DMS153 (cell line): ENCODE measurements at regions not wholly inside any gene's neighbourhood (a gene's known extent, or its start where the extent isn't known, plus 50 kb on each side); places are given as distances from the start of the nearest gene placed in this dataset.
A peak's percentile ranks its signal among the peaks of the same experiment; 100 is the strongest.

Source experiments
- DNase-seq: peaks from one replicate; lab custom pipeline; 2025; lab: John Stamatoyannopoulos, UW

DNA sequence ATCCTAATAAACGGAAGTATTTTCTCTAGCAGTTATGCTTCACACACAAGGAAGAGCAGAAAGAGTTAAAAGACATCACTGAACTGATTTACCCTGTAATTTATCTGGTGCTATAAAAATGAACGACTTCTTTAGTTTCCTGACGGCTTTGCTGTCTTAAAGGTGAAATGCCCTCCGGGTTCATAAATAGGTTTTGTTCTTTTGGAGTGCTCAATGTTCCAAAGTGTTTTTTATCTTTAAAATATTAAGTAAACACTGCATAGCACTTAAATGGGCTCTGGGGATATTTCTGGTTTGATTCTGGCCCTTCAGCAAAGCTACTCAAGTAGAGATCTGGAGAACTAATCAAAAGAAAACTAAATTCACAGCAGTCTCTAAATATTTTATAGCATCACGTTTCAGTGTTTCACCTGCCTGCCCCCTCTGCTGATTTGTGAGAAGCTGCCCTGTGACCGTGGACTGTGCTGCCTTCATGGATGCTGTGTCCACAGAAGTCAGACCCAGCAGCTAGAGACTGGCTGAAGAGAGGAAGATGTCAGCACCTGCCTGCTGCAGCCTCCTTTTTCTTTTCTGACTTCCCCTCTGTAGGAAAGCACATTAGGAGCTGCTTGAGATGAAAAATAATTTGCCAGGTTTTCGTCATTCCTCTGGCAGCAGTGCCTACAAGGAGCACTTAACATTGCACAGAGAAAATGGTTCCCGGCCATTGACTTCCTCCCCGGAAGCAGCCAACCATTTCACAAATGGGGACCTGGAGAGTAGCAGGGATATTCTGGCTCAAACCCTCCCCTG lies 205.1 kb upstream of the FSCB start:
- DNase-seq = peak; percentile 59

GRCh38 chr14:44701563-44702263 lies 194.6 kb upstream of the FSCB start:
- DNase-seq = no peak

GRCh38 chr14:44700694-44701093 lies 193.6 kb upstream of the FSCB start:
- no peak for DNase-seq

DNA sequence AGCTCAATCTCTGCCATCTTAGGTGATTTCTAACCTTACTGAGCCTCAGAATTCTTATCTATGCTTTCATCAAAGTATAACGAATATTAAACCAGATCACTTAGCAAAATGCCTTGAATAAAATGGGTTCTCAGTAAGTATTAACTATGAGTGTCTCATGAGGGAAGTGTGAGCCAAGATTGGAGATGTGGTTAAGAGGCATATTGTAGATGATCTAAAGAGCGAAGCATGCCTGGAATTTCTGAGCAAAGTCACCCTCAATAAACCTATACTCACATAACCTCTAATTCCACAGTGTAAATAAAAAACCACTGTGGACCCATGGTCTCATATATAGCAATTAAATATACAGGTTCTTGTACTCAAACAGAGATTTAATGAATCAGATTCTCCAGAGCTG lies 193.1 kb upstream of the FSCB start:
- no peak for DNase-seq

DNA sequence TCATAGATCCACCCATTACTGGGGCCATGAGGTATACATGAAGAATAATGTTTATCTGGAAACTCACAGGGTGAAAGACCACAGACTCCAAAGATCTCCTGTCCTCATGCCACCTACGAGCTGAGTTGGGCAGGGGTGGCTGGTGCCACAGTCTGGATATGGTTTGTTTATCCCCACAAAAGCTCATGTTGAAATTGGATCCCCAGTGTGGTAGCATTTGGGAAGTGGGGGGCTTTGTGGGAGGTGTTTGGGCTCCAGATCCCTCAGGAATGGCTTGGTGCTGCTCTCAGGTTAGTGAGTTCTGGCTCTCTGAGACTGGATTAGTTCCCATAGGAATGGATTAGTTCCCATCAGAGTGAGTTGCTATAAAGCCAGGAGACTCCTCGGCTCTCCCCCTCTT lies 192.3 kb upstream of the FSCB start:
- DNase-seq = no peak

- DNase-seq = no peak
Observed at GRCh38 chr14:44669496-44669895, 162.4 kb upstream of the FSCB start.

GRCh38 chr14:44663136-44663535 lies 156.1 kb upstream of the FSCB start:
- no peak for DNase-seq

DNA sequence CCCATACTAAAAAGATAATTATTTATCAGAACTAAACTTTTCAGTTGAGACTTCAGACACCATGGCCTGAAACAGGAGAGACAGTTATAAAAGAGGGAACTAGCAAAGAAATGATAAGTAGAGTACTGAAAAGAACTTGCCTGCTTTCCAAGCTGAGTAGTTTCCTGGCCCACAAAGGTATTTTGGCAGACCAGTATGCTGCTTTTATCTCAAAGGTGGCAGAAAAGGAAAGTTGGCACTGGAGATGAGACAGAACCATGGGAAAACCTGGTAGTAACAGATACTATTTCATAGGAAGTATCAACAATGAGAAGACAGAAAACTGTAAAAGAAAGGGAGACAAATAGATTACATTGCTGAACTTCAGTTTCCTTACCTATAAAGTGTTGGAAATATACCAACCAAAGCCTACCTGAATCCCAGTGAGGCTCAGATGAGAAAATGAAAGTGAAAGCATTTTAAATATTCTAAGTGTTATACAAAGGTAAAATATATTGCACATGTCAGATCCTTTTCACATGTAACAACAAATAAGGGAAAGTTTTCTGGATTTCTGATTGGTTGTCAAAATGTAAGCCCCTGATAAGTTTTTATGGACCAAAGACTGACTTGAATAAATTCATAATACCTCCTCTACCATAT lies 155.3 kb upstream of the FSCB start:
- DNase-seq = no peak

GRCh38 chr14:44658389-44658696 lies 151.3 kb upstream of the FSCB start:
- no peak for DNase-seq

GRCh38 chr14:44657696-44658388 lies 150.8 kb upstream of the FSCB start:
- peak; percentile 83 for DNase-seq

DNA sequence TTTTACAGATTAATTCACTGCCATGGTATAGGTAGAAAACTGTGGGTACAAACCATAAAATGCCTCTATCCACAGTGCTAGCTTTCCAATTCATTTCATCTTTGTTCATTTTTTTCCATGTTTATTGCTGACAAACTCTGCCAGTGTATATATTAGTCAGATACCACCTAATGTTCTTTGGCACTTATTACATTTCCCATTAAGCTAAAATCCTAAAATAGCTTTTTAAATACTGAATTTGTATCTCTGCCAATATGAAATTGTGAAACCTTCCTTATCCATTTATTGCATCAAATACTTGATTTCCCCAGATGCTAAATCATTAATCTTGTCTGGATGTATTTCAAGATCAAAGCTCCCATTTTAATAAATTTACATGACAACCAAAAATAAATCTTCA lies 150.1 kb upstream of the FSCB start:
- no peak for DNase-seq

GRCh38 chr14:44654591-44654990 lies 147.5 kb upstream of the FSCB start:
- DNase-seq = no peak

DNA sequence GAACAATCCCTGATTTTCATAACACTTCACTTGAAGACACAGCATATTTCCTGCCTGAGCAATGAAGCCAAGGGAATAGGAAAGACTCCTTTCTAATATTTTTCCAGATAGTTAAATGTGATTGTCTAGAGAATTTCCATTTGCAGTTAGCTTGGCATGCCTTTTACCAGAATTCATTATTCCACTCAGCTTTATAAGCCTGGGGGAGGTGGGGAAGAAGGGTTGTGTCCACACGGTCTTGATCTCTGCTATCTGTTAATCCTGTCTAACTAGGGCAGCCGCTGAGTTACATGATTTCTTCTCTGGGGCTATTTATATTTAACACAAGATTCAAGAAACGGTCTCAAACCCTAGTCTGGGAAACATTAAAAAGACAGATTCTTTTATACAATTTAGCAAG lies 146.6 kb upstream of the FSCB start:
- DNase-seq = no peak

DNA sequence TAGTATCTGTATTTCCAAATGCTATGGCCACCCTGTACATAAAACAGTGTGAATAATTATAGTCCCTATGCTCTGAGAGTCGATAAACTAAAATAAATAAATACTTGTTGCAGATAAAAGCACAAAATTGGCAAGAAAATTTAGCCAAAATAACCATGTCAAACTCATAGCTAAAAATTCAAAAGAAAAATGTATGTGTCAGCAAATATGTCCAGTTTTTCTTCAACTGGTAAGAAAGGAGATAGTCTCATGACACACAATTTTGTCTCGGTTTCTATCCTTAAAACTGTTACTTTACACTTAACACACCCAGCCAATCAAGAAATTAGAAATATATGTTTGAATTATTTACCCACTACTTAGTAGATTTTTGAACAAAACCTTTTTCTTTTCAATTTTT lies 145.6 kb upstream of the FSCB start:
- no peak for DNase-seq

DNA sequence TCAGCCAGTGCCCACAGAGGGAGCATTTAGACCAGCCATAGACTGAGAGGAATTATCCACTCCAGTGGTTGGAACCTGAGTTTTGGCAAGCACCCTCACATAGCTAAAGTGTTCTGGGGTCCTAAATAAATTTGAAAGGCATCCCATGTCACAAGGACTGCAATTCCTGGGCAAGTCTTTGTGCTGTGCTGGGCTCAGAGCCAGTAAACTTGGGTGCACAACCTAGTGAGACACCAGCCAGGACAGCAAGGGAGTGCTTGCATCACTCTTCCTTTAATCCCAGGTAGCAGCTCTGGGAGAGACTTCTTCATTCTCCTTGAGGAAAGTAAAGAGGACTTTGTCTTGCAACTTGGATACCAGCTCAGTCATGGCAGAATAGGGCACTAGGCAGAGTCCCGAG lies 142.0 kb upstream of the FSCB start:
- DNase-seq = no peak

GRCh38 chr14:44640416-44640815 lies 133.3 kb upstream of the FSCB start:
- DNase-seq = no peak

GRCh38 chr14:44639781-44640385 lies 132.8 kb upstream of the FSCB start:
- DNase-seq = no peak

DNA sequence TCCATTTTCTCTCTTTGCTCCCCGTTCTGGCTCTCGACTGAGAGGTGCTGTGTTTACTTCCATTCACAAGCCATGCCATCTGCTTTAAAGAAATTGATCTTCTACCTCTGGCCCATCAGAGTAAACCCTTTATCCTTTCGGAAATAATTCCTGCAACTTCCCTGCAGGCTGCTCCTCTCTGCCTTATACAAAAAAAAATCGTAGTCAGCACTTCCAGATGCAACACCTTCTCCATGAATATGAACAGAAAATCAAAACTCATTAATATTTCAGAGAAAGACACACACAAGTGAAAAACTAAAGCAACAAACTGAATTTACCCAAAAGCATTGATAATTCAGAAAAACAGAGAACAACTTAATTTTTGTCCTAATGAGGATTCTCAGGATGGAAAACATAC lies 127.6 kb upstream of the FSCB start:
- no peak for DNase-seq

DNA sequence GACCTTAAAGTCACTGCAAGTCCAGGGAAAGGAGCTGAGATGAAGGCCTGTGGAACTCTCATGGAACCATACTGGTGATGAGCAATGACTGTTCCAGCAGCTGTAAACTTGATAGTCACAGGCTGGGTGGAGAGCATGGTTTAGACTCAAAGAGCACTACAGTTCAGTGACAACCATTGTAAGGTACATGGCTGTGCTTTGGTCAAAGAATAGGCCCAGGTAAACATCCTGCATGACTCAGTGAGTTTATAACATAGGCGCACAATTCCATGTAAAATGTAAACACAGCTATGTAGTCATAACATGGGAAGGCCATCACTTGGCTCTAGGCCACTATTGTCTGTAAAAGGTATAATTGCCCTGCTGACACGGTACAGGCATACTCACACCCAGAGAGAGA lies 119.3 kb upstream of the FSCB start:
- peak; percentile 66 for DNase-seq

- no peak for DNase-seq
Observed at GRCh38 chr14:44625098-44625497, 118.0 kb upstream of the FSCB start.

GRCh38 chr14:44620121-44621019 lies 113.3 kb upstream of the FSCB start:
- no peak for DNase-seq
